ENCODE measurements at regions not wholly inside any gene's neighbourhood (a gene's known extent, or its start where the extent isn't known, plus 50 kb on each side); places are given as distances from the start of the nearest gene placed in this dataset.

DNA sequence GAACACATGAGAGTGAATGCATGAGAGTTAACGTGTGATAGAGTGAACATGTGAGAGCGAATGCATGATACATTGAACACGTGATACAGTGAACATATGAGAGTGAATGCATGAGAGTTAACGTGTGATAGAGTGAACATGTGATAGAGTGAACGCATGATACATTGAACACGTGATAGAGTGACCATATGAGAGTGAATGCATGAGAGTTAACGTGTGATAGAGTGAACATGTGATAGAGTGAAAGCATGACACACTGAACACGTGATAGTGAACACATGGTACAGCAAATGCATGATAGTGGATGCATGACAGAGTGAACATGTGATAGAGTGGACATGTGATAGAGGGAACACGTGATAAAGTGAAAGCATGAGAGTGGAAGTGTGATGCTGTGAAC is 517.9 kb downstream of the EIPR1 start:
- CTCF ChIA-PET, result no interaction called here

DNA sequence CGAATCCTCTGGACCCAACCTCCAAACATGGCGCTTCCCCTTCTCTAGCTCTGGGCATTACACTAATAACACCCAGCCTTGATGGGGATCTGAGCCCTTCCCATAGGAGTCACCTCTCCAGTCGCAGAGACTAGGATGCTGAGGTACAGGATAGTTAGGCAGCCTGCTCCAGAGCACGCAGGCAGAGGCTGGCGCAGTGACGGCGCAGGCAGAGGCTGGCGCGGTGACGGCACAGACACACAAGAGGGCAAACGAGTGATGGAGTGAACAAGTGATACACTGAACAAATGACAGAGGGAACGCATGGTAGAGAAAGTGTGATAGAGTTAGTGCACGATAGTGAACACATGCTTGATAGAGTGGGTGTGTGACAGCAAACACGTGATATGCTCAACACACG is 518.5 kb downstream of the EIPR1 start:
- POLR2A ChIA-PET, result no interaction called here

More for the DNA sequence above, 517.9 kb downstream of the EIPR1 start:
- POLR2A ChIA-PET, result no interaction called here

DNA sequence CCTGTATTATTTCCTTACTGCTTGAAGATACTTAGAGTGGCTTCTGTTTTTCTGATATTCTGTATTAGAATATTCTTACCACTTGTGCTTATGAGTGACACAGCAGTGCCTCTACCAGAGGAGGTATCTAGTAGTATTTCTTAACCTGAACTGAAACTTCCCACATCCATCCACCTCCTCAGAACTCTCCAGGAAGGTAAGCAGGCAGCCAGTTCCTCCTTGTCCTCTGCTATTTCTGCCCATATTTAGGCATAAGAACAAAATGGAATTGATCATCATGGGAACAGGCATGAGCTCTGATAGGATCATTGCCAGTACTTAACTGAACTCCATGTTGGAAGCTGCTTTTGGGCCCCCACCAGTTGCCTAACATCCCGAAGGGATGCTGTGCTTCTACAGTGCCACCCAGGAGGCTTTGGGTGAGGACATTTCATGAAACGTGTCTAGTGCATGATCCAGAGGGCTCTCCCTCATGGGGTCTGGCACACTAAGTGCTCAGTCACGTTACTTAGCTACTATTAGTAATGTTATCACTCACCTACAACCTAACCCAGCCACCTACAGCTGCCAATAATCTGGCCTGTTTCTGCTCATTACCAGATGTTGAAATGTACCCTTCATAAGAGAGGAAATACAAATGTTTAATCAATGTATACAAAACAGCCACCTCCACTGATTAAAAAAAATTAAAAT is 520.7 kb downstream of the EIPR1 start:
- ChIA-PET POLR2A (no interaction called here), CTCF (no interaction called here)

More for the DNA sequence above, 518.5 kb downstream of the EIPR1 start:
- CTCF ChIA-PET, result no interaction called here

DNA sequence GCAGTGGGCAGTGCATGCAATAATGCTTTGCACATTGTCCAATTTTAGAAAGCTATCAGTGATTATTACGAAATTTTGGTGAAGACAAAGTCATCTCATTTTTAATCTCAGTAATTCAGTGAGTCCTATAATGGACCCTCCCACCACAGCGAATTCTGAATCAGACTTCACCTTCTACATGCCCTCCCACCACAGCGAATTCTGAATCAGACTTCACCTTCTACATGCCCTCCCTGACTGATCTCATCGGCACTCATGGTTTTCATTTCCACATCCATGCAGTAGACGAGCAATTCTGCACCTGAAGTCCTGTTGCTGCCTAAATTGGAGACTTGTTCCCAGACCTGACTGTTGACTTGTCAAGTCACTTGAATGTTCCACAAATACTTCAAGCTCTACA is 522.3 kb downstream of the EIPR1 start:
- CTCF ChIA-PET, result no interaction called here
- POLR2A ChIA-PET, result no interaction called here

DNA sequence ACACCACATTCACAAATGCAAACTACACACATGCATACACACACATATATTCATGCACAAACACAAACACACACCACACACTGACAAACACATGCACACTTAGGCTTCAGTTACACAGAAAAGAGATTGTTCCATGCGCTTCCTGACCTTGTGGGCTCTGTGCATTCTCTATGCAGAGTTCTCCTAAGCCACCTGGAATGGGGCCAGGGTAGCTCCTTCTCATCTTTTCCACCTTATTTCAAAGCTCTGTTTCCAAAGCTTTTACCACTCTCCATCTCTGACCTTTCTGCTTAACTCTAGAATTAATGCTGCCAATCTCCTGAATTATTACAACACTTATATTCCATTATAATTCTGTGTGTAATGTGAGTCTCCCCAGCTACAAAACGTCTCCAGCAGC is 522.3 kb upstream of the MYT1L start:
- POLR2A ChIA-PET, result no interaction called here
- CTCF ChIA-PET, result interaction anchor here (0.8 kb wide), 1 partner anchor 349 kb away, joined by 3 read pairs; no protein-coding TSS in a partner anchor

DNA sequence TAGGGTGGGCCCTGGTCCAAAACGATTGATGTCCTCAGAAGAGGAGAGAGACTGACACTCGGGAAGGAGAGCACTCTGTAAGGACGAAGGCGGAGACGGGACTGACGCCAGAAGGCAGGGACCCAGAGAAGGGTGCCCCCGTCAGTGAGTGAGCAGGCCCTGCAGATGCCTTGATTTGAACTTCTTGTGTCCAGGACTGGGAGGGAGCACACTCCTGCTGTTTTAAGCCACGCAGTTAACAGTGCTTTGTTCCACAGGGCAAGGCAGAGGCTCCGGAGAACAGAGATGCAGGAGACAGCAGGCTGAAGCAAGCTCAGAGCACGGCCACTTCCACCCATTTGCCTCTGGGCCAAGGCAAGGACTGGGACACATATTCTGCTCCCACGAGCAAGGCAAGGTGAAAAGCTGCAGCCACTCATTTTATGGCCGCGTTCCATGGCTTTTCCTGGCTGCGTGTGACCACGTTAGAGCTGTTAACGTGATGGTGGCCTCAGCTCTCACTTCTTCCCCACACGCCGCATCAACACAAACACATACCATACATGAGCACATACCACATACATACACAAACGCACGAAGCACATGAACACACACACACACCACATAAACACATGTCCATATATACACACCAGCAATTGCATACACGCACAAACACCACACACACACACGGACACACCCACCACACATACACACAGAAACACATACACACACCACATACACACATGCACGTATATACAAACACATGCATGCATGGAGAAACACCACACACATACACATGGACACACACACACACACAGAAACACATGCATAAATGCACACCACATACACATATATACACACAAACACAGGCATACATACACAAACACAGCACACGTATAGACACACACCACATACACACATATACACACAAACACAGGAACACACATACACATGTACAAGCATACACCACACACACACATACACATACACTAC is 521.0 kb upstream of the MYT1L start:
- ChIA-PET CTCF (no interaction called here), POLR2A (no interaction called here)

DNA sequence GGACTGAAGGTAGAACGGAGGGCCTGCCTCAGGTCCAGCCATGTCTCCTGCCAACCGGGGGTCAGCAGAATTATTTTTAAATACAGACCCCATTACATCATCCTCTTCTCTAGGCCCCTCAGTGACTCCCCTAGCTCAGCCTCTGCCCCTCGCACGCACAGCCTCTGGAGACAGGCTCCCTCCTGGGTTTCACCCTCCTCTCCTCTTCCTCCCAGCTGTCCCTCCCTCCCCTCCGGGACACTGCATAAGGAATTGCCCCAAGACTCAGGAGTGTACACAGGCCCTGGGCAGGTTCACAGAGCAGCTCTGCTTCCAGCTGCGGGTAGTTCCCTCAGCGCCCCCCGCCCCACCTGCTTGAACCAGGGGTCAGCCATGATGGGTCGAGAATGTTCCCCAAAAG is 520.2 kb upstream of the MYT1L start:
- CTCF ChIA-PET, result no interaction called here
- POLR2A ChIA-PET, result no interaction called here

DNA sequence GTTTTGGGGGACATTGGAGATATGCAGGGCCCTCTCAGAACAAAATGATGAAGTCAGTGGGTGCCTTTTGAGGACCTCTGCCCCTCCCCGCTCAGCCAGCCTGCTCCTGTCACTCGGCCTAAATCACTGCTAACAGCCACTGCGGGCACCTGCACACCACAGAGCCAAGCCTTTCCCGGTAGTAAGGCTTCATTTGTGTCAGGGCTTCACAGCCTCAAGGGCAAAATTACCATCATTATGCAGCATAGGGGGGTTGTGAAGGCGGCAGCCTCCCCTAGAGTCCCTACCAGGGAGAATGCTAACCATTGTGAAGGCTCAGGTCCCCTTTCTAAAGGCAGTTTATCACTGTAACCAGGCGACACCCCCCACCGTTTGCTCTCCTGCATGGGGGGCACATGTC is 519.8 kb upstream of the MYT1L start:
- POLR2A ChIA-PET, result no interaction called here
- CTCF ChIA-PET, result no interaction called here

DNA sequence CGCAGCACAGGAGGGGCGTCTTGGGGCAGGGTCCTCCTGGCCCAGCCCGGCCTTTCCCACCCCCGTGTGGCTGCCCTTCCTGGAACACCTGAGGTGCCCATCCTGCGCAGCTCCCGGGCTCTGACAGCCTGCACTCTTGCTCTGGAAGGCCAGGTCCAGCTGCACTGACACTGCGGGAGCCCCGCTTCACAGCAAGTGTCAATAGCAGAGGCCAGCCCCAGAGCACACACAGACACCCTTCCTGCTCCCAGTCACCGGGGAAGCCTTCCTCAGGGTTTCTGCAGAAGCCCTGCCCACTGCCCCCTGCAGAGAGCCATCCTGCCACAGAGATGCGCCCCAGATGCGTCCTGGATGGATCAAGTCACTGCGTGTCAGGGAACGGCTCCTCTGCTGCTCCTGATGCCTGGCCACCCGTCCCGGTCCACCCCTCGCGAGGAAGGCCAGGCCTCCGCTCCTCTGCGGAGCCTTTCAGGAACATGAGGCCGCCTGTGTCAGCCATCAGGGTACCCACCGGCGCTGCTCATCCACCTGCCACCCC is 519.2 kb upstream of the MYT1L start:
- CTCF ChIA-PET, result no interaction called here
- POLR2A ChIA-PET, result no interaction called here

DNA sequence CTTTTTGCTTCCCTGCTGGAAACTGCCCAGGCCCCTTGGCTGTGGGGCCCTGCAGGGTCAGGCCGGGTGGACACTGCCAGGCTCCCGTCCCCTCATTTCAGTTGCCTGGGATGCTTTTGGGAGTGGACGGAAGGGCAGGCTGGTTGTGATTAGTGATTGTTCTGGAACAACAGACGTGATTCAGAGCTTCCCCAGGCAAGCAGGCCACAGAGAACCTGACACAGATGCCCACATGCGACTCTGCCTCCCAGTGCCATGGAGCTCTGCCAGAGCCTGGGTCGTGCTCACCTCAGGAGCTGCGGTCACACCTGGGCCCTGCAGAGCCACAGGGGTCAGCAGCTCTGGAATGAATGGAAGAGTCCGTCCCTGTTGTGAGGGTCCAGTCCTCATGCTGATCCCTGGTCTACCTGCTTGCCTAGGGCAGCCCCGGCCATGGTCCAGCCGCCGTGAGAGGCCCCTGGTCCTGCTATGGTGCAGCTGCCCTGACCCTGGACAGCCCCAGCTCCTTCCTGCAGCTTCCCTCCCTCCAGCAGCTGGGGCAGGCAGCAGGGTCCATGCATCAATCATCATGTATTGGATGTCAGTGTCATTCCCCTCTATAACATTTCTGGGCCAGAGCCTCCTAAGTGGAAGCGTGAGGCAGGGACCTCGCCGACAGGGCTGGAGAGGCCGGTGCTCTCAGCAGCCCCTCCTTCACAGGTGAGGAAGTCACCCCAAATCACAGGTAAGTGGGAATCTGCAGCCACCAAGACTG is 518.6 kb upstream of the MYT1L start:
- CTCF ChIA-PET, result no interaction called here

DNA sequence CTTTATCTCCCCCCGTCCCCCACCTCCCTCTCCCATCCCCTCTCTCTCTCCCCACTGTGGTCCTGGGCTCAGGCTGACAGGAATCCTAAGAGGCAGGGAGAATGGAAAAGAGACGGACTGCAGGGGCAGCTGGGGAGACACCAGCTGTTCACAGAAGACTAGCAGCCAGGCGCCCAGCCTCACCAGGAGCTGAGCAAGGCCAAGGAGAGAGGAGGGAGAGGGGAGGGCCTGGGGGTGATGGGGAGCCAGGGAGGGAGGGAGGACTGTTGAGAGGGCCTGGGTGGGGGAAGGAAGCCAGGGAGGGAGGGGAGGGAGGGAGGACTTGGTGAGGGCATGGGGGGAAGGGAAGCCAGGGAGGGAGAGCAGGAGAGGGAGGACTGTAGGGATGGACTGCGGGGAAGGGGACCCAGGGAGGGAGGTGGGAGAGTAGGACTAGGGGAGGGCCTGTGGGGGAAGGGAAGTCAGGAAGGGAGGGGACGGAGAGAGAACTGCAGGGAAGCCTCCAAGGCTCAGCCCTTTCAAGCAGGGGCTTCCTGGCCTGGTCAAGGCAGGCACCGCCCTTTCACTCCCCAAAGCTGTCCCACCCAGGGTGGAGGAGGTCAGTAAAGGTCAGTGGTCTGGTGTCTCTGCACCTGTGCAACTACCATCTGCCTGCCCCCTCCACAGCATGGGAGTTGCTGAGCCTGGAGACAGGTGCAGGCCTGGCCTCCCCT is 517.7 kb upstream of the MYT1L start:
- ChIA-PET CTCF (no interaction called here), POLR2A (no interaction called here)

More for the DNA sequence above, 518.6 kb upstream of the MYT1L start:
- POLR2A ChIA-PET, result no interaction called here

DNA sequence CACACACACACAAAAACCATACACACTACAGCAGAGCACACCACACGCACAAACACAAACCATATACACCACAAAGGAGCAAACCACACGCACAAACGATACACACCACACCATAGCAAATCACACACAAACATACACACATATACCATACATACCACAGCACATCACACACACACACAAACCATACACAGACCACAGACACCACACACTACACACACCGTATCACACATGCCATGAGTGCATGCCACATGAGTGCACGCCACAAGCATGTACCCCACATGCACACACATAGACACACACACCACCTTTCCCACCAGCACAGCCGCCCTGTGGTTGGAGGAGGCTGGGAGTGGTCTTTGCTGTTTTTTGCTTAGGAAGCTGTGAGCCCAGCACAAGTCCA is 517.1 kb upstream of the MYT1L start:
- ChIA-PET CTCF (no interaction called here), POLR2A (no interaction called here)

DNA sequence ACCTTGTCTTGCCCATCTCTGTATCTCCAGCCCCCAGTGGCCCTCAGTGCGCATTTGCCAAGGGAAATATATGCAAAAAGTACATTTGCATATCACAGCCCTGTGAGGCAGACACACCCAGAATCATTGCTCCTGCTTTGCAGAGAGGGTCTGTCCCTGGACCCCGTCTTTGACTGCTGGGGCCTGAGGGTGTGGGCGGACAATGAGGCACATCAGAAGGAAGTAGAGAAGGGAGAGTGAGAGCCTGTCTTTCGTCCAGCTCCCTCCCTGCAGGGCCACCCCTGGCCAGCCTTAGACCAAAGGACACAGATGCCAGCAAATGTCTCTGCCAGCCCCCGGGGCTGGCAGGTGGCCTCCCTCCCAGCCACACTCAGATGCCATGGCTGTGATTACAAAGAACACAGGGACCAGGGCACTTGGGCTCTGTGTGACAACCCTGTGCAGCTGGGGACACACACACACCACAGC is 516.2 kb upstream of the MYT1L start:
- CTCF ChIA-PET, result no interaction called here

DNA sequence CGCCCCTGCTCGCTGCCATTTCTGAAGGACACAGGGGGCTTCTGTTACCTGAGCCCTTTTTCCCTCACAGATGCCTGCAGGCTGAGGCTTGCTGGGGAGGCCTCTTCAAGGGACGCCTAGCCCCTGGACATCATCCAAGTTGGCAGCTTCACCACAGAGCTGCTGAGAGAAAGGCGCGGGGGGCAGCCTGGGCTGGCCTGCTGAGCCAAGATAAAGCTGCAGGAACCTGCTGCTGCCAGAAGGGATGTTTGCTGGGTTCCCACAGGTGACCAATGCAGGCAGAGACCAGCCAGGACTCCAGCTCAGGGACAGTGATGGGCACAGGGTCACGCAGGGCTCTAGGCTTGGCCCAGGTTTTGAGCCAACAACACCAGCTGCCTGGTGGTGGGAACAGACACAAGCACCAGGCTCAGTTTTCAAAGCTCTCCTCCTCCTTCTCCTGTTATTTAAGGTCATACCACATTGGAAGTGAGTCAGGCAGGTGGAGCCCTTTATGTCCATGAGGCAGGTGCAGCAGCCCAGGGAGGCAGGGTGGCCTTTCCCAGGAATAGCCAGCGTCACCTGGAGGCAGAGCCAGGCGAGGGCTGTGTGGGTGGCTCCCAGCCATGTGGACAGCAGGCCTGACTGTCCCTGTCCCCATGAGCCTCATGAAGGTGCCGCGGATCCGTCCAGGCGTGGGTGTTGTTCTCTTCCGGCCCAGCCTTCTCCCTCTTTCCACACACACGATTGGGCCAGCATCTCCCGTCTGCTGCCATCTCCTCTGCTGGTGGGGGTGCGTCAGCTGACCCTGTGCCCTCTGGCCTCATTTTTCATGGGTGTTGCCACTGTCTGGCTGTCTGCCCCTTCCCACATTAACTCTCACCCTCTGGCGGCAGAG is 515.5 kb upstream of the MYT1L start:
- ChIA-PET CTCF (no interaction called here), POLR2A (no interaction called here)

More for the DNA sequence above, 516.2 kb upstream of the MYT1L start:
- POLR2A ChIA-PET, result no interaction called here

DNA sequence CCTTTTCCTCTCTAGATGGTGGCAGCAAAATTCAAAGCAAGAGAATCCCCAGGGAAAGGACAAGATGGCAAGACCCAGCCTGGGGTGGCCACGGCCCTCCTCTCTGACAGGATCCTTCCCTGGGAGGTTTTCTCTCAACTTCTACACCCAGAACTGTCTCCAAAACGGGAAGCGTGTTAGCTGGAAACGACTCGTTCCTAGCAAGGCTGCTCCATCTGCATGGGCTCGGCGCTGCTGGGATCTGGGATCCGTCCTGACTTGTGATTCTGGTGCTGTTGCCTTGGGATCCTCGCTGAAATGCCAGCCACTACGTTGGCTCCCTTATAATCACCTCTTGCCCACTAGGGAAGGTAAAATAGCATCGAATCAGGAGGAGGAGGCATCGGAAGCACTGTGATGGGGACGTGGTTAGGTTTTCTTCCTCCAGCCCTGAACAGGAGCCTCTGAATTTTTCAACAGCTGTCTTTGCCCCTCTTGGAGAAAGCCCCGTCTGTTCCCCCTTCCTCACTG is 514.8 kb upstream of the MYT1L start:
- CTCF ChIA-PET, result no interaction called here
- POLR2A ChIA-PET, result no interaction called here

DNA sequence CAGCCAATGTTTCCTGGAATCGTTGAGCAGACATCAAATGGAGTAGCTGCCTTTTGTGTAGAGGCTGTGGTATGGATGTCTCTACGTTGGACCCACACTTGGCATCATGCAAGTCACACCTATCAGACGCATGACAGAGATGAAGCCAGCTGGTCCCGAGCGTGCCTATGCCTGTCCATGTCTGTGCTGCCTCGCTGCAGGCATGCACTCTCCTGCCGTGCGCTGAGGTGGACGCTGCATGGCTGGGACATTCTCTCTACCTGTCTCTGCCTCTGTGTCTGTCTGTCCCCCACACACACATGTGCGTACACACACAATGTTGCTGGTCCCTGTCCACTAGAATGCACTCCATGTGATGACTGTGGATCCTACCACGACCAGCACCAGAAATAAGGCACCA is 514.2 kb upstream of the MYT1L start:
- POLR2A ChIA-PET, result no interaction called here
- CTCF ChIA-PET, result interaction anchor here (1.2 kb wide), 1 partner anchor 11 kb away, joined by 3 read pairs; no protein-coding TSS in a partner anchor

DNA sequence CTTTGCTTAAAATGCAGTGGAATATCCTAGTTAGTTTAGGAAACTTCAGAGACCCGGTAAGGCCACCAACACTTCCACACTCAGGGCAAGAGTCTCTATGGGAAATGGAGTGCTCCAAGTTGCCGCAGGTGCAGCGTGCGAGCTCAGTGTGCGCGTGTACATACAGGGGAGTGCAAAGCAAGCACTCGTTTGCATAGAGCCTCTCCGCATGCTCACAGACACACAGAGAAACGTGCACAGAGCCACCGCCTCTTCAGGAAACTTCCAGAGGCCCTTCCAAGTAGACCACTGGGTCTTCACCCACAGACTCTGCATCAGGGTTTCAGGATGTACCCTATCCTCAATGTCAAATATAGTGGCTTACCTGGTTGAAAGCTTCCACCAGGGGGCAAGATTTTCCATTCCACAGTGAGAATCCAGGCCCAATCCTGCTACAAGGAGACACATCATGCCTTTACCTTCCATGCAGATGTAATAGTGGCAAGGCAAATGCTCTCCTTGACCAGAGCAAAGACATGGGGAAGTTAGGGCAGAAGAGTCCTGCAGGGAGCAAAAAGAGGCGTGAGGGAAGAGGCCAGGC is 513.0 kb upstream of the MYT1L start:
- CTCF ChIA-PET, result interaction anchor here (1.2 kb wide), 1 partner anchor 10 kb away, joined by 3 read pairs; no protein-coding TSS in a partner anchor
- POLR2A ChIA-PET, result no interaction called here

DNA sequence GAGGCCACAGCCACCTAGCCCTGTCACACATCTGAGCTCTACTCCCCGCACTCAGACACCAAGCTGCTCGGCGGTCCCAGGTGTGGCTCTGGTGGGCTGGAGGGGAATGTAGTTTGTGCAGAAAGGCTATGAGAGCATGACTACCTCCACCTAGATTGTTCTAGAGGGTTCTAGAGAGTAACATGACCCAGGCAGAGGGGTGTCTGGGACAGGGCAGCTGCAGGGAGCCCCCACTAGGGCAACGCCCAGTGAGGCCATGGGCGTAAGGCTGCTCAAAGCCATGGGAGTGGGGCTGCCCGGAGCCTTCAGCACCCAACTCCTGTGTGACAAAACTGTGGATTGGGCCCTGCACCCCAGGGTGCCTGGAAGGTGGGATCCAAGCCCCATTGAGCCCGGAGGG is 511.4 kb upstream of the MYT1L start:
- ChIA-PET POLR2A (no interaction called here), CTCF (no interaction called here)

Data from activated CD8-positive, alpha-beta memory T cell treated with anti-CD3 and anti-CD28 coated beads for 36 hours (primary cell).